ENCODE measurements at regions not wholly inside any gene's neighbourhood (a gene's known extent, or its start where the extent isn't known, plus 50 kb on each side); places are given as distances from the start of the nearest gene placed in this dataset.

DNA sequence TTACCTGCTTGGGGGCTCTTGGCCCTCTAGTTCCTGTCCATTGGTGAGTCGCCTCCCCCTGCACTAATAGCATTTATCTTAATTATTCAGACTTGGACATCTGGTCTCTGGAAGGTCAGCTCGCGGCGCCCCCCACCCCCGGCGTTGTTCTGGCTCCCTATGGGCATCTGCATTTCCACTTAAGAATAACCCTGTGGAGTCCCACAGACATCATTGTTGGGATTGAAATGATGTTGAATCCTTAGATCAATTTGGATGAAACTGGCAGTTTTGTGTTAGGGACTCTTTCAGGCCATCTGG is 313.8 kb upstream of the HS6ST1 start:
- no peak for DNase-seq (ENCODE audit: low read depth)

DNA sequence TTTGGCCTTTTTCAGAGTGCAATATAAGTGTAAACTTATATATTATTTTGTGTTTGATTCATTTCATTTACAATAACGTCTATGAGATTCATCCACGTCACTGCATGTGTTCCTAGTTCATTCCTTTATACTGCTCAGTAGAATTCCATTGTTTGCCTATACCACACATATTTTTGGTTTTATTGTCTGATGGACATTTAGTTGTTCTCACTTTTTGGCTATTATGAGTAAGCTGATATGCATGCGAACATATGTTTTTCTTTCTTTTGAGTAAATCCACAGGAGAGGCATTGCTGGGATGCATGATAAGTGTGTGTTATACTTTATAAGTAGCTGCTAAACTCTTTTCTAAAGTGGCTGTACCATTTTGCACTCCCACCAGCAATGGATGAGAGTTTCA is 314.8 kb upstream of the HS6ST1 start:
- no peak for DNase-seq (ENCODE audit: low read depth)

DNA sequence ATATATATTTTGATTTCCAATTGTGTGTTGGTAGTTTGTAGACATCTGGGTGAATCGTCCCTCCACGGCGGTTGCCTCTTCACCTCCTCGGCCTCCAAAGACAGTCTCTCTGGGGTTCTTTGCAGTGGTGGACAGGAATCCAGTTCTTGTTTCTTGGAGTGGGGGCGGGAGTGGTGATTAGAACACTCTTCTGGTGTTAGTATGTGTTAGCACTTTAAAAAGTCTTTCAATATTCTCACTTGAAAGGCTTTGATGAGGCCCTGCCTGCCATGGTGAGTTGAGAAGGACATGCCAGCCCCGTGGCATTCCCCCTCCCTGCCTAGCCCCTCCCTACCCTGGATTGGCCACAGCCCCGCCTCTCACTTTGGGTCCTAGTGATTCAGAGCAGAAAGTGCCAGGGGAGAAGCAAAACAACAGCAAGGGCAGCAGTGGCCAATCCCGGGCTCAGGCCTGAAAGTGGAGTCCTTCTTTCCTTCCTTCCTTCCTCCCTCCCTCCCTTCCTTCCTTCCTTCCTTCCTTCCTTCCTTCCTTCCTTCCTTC is 316.8 kb upstream of the HS6ST1 start:
- DNase-seq (ENCODE audit: low read depth) = no peak

DNA sequence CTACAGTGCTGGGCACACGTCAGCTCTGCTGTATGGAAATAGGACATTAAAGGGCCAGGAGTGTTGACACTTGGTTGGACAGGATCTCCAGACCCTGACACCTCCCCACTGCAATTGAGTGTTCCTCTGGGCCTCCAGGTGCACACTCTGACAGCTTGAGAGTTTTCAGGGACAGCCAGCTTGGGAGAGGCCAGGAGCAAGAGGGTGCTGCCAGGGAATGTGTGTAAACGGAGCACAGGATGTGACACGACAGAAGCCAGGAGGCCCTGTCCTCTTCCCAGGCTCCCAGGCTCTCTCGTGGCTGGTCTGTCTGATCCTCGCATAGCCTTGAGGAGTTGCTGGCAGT is 318.1 kb upstream of the HS6ST1 start:
- no peak for DNase-seq (ENCODE audit: low read depth)

GRCh38 chr2:128637481-128638155 is 318.9 kb upstream of the HS6ST1 start:
- DNase-seq (ENCODE audit: low read depth) = no peak

- no peak for DNase-seq (ENCODE audit: low read depth)
Measured at GRCh38 chr2:128638341-128639119, 319.9 kb upstream of the HS6ST1 start.

- DNase-seq (ENCODE audit: low read depth) = no peak
Measured at GRCh38 chr2:128639120-128639477, 320.4 kb upstream of the HS6ST1 start.

GRCh38 chr2:128639693-128640092 is 321.0 kb upstream of the HS6ST1 start:
- DNase-seq (ENCODE audit: low read depth) = no peak

- no peak for DNase-seq (ENCODE audit: low read depth)
Measured at GRCh38 chr2:128640166-128640844, 321.6 kb upstream of the HS6ST1 start.

DNA sequence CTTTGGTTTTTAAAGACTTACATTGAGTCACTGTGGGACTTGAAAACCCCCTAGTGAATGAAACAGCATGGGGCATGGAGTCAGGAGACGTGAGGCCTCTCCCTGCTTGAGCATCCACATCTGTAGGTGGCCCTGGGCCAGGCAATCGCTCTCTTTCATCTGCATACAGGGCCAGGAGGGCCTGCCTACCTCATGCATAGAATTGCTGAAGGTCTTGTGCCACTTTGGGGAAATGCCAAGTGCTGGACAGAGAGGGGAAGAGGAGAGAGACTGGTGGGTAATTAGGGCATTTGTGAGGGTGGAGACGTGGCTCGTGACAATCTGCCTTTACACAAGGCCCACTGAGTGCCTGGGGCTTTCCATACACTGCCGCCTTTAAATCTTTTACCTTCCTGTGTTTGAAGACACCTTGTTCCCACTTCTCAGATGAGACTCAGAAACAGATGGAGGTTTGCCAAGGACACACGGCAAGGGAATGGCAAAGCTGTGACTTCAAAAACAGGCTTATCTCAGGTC is 322.2 kb upstream of the HS6ST1 start:
- no peak for DNase-seq (ENCODE audit: low read depth)

GRCh38 chr2:128641421-128642080 is 322.9 kb upstream of the HS6ST1 start:
- DNase-seq (ENCODE audit: low read depth) = no peak

DNA sequence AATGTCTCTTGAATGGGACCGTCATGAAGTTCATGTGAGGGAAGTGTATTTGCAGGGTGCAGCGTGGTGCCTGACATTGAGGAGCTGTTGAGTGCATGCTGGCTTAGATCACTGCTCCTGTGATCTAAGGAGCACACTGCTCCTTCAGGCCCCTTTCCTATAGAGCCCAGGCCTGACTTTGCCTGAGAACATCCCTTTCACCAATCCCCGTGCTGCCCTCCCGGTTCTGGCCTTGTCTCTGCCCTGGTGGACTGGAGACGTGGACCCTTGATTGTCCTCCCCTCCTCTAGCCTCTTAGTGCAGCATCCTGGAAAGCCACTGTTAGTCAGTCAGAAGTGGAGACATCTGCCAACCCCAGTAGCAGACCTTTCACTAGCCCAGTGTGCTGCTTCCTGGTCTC is 323.6 kb upstream of the HS6ST1 start:
- DNase-seq (ENCODE audit: low read depth) = no peak

- DNase-seq (ENCODE audit: low read depth) = no peak
Measured at GRCh38 chr2:128642821-128643220, 324.2 kb upstream of the HS6ST1 start.

DNA sequence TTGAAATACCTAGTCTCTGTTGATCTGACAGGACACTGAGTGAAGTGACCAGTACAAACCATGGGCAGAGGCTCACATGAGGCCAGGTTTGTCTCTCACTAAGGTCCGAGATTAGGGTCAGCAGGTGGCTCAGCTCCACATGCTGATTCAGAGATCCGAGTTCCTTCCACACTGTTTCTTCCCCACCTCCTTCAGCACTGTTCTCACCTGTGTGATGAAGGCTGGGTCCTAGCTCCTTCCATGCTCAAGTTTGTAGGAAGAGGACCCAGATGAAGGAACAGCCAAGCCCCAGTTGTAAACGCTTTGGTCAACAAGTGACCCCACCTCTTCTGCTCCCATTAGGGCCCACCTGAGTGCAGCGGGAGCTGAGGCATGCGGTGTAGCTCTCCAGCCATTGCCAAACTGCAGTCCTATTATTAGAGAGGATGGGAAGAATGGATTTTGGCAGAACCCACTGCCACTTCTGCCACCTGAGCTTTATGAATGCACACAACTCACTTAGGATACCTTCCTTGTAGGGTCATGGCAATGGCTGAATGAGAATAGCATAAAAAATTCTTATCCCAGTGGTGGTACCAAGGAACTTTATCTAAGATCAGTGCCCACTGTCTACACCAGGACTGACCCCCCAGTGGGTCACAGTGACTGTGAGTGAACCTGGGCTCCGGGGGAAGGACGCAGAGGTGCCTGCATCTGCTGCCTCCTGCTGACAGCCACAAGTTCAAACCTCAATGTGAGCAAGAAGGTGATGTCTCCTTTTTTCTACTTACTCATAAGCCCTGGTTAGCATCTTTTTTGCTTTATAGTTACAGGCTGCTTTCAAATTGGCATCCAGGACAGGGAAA is 324.8 kb upstream of the HS6ST1 start:
- no peak for DNase-seq (ENCODE audit: low read depth)

DNA sequence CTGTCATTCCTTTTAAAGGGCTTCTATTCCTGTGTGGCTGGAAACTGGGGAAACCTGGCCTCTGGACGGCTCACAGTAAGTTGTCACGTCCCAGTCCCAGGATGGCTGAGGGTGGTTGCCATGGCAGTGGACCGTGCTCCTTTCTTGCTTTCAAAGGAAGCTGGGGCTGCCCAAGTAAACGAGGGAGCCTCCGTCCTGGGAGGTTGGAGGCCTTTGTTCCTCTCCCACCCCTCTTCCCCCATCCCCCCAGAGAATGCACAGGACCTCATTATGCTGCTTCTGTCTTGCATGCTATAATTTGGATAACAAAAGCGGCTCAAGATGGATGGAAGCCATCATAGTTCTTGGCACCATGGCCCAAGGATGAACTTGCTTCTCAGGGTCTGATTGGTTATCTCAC is 325.5 kb upstream of the HS6ST1 start:
- DNase-seq (ENCODE audit: low read depth) = no peak

GRCh38 chr2:128644718-128645256 is 326.1 kb upstream of the HS6ST1 start:
- DNase-seq (ENCODE audit: low read depth) = no peak

DNA sequence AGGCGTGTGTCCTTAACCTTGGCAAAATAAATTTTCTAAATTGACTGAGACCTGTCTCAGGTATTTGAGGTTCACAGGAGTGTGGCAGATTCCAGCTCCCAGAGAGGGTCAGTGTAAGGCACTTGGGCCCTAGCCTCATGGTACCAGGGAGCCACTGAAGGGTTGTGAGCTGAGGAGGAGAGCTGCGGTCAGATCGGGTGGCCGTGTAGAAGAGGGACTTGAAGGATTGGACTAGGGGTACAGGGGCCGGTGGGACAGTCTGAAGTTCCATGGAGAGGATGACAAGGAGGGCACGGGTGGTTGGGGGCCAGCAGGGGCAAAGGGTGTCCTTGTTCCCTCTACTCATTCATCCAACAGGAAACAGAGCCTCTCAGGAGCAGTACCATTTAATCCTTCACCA is 327.0 kb upstream of the HS6ST1 start:
- DNase-seq (ENCODE audit: low read depth) = no peak

DNA sequence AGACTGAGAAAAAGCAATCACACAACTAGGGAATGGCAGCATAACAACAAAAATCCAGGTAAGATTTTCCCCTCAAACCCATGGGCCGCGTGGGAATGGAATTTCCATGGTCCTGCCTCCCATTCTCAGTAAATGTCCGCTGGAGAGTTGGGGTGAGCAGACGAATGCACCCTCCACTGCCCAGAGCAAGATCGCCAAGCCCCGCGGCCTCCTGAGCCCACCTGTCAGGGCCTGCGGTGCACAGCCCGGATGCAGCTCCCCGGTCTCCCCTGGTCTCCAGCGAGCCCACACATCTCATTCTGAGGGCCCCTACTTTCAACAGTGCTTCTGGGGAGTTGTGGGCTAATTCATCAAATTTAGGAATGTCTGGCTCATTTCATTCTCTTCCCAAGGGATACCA is 327.4 kb upstream of the HS6ST1 start:
- DNase-seq (ENCODE audit: low read depth) = no peak

- no peak for DNase-seq (ENCODE audit: low read depth)
Measured at GRCh38 chr2:128646691-128647090, 328.0 kb upstream of the HS6ST1 start.

GRCh38 chr2:128651000-128651399 is 332.3 kb upstream of the HS6ST1 start:
- no peak for DNase-seq (ENCODE audit: low read depth)

DNA sequence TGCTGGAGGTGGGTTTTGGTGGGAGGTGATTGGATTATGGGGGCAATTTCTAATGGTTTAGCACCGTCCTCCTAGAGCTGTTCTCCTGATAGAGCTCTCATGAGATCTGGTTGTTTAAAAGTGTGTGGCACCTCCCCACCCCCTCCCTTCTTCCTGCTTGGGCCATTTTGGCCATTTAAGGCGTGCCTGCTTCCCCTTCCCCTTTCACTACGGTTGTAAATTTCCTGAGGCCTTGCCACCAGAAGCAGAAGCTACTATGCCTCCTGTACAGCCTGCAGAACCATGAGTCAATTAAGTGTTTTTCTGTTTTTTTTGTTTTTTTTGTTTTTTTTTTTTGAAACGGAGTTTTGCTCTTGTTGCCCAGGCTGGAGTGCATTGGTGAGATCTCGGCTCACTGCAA is 335.7 kb upstream of the HS6ST1 start:
- no peak for DNase-seq (ENCODE audit: low read depth)
